ENCODE measurements at regions not wholly inside any gene's neighbourhood (a gene's known extent, or its start where the extent isn't known, plus 50 kb on each side); places are given as distances from the start of the nearest gene placed in this dataset.

DNA sequence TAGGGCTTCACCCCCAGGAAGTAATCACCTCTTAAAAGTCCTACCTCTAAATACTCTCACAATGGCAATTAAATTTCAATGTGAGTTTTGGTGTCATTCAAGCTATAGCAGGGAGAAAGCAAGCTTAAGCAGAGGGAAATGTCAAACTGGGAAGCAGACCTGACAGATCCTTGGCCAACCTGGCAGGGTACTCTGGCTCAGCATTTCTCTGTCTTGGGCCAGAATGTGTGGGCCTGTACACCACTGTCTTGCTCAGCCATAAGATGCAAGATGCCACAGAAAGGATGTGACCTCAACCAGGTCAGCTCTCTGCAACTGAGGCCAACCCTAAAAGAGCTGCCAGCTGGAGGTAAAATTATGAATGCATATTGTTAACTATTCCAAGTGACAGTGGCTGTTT lies 130.6 kb upstream of the CMC1 start:
- Histone ChIP-seq H3K79me2 (ENCODE audit: insufficient read depth, low read length) (no peaks in the 10 kb centered on the region), H3K9me3 (ENCODE audit: control insufficient read depth in 1 of 2, insufficient read depth in 1 of 2, low read depth in 1 of 2, low read length in 2 of 2) (no peaks in the 10 kb centered on the region), H3K4me2 (ENCODE audit: low read length) (no peak overlapping the region), H2AFZ (ENCODE audit: low read depth, low read length, poor library complexity, severe bottlenecking) (no peak overlapping the region), H3K36me3 (ENCODE audit: control insufficient read depth in 1 of 2, insufficient read depth in 2 of 2, low read length in 2 of 2) (no peaks in the 10 kb centered on the region), H3K9me2 (ENCODE audit: insufficient read depth) (no peaks in the 10 kb centered on the region), H3K4me1 (ENCODE audit: control insufficient read depth in 1 of 2, insufficient read depth in 2 of 2, low read length in 2 of 2) (no peaks in the 10 kb centered on the region), H3K27me3 (ENCODE audit: insufficient read depth, low read length) (no peaks in the 10 kb centered on the region), H3K4me3 (replicated peaks in 1 of 2; ENCODE audit: low read depth in 1 of 2, low read length in 2 of 2) (no peak overlapping the region), H4K20me1 (ENCODE audit: insufficient read depth) (no peaks in the 10 kb centered on the region), H3K9ac (ENCODE audit: low read length) (no peak overlapping the region), H3K27ac (ENCODE audit: low read depth, low read length) (no peak overlapping the region)
- no TSS peak for BruUV-seq (replicated peaks)
- no peak for ATAC-seq
- RAD21 ChIA-PET (ENCODE audit: low non-redundant PET in 1 of 2, low total read pairs in 2 of 2, uncharacterized antibody in 2 of 2, unreplicated experiment in 2 of 2) = no interaction called here
- no peak for DNase-seq (ENCODE audit: low read depth, low spot score)
- POLR2A ChIA-PET = no interaction called here
- intact Hi-C loops (cut with micrococcal nuclease) = no loop called here
- TF ChIP-seq RAD21 (IDR thresholded peaks at IDR 0.05; ENCODE audit: low read depth) (no peak), EGR1 (IDR thresholded peaks at IDR 0.05; ENCODE audit: low read depth) (no peak), EZH2 (IDR thresholded peaks at IDR 0.05) (no peak), FOSL1 (IDR thresholded peaks at IDR 0.05; ENCODE audit: low read depth) (no peak), CEBPB (IDR thresholded peaks at IDR 0.05; ENCODE audit: low read depth) (no peak), SIN3A (IDR thresholded peaks at IDR 0.05; ENCODE audit: low read depth) (no peak), CBX3 (IDR thresholded peaks at IDR 0.05; ENCODE audit: low read depth) (no peak), JUND (IDR thresholded peaks at IDR 0.05) (no peak), ELF1 (IDR thresholded peaks at IDR 0.05; ENCODE audit: borderline replicate concordance, low read depth) (no peak), TCF7L2 (IDR thresholded peaks at IDR 0.05; ENCODE audit: borderline replicate concordance, extremely low read depth, insufficient read depth, insufficient read length) (no peak), SRF (IDR thresholded peaks at IDR 0.05; ENCODE audit: low read depth) (no peak), POLR2A (IDR thresholded peaks at IDR 0.05; ENCODE audit: borderline replicate concordance, extremely low read depth, insufficient read depth, insufficient read length) (no peak), SP1 (IDR thresholded peaks at IDR 0.05; ENCODE audit: low read depth) (no peak)
- CTCF ChIA-PET = no interaction called here

DNA sequence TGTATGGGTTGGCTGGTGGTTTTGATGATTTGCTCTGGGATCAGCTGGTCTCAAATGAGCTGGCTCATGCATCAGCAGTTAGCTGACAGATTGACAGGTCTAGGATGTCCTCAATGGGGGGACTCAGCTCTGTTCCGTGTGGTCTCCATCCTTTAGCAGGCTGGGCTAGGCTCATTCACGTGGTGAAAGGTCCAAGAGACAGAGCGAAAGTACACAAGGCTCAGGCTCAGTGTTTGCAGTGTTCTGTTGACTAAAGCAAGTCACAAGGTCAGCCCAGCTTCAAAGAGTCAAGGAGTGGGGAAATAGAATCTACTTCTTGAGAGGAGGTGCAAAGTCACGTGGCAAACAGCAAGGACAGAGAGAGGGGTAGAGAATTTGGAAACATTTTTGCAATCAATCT lies 126.5 kb upstream of the CMC1 start:
- Histone ChIP-seq H3K9ac (ENCODE audit: low read length) (no peak overlapping the region), H3K4me2 (ENCODE audit: low read length) (no peak overlapping the region), H3K79me2 (ENCODE audit: insufficient read depth, low read length) (no peaks in the 10 kb centered on the region), H3K27me3 (ENCODE audit: insufficient read depth, low read length) (no peaks in the 10 kb centered on the region), H3K4me1 (ENCODE audit: control insufficient read depth in 1 of 2, insufficient read depth in 2 of 2, low read length in 2 of 2) (no peaks in the 10 kb centered on the region), H3K27ac (ENCODE audit: low read depth, low read length) (no peak overlapping the region), H4K20me1 (ENCODE audit: insufficient read depth) (no peaks in the 10 kb centered on the region), H3K9me2 (ENCODE audit: insufficient read depth) (no peaks in the 10 kb centered on the region), H3K4me3 (replicated peaks in 1 of 2; ENCODE audit: low read depth in 1 of 2, low read length in 2 of 2) (no peak overlapping the region), H2AFZ (ENCODE audit: low read depth, low read length, poor library complexity, severe bottlenecking) (no peak overlapping the region), H3K9me3 (ENCODE audit: control insufficient read depth in 1 of 2, insufficient read depth in 1 of 2, low read depth in 1 of 2, low read length in 2 of 2) (no peaks in the 10 kb centered on the region), H3K36me3 (ENCODE audit: control insufficient read depth in 1 of 2, insufficient read depth in 2 of 2, low read length in 2 of 2) (no peaks in the 10 kb centered on the region)
- no peak for TF ChIP-seq SIN3A (IDR thresholded peaks at IDR 0.05; ENCODE audit: low read depth)
- TF ChIP-seq EZH2phosphoT487 (IDR thresholded peaks at IDR 0.05; ENCODE audit: borderline replicate concordance) = no peak
- no peak for TF ChIP-seq JUND (IDR thresholded peaks at IDR 0.05)
- no peak for TF ChIP-seq ELF1 (IDR thresholded peaks at IDR 0.05; ENCODE audit: borderline replicate concordance, low read depth)
- TF ChIP-seq REST (IDR thresholded peaks at IDR 0.05; ENCODE audit: low read depth) = no peak
- DNase-seq (ENCODE audit: low read depth, low spot score) = no peak
- intact Hi-C loops (cut with micrococcal nuclease) = no loop called here
- ChIA-PET CTCF (no interaction called here), RAD21 (ENCODE audit: low non-redundant PET in 1 of 2, low total read pairs in 2 of 2, uncharacterized antibody in 2 of 2, unreplicated experiment in 2 of 2) (no interaction called here), POLR2A (no interaction called here)
- no TSS peak for BruUV-seq (replicated peaks)
- ATAC-seq = no peak
